RKO (cell line): ENCODE measurements at regions not wholly inside any gene's neighbourhood (a gene's known extent, or its start where the extent isn't known, plus 50 kb on each side); places are given as distances from the start of the nearest gene placed in this dataset.

Experiments
- DNase-seq: peaks from one replicate; pipeline ENCODE4 v3.0.0-alpha.2; 2016; ENCODE audit warnings: low spot score

GRCh38 chr17:79420318-79421243 lies 190.3 kb downstream of the RBFOX3 start:
- DNase-seq, result no peak

GRCh38 chr17:79417476-79417988 lies 193.3 kb downstream of the RBFOX3 start:
- DNase-seq, result no peak

- DNase-seq, result no peak
Measured at GRCh38 chr17:79415909-79416308, 194.9 kb downstream of the RBFOX3 start.

GRCh38 chr17:79415365-79415764 lies 195.5 kb downstream of the RBFOX3 start:
- DNase-seq, result no peak

GRCh38 chr17:79414793-79415211 lies 196.0 kb downstream of the RBFOX3 start:
- no peak for DNase-seq

GRCh38 chr17:79414063-79414792 lies 196.6 kb downstream of the RBFOX3 start:
- DNase-seq, result no peak

GRCh38 chr17:79413611-79414010 lies 197.2 kb downstream of the RBFOX3 start:
- no peak for DNase-seq

- no peak for DNase-seq
Measured at GRCh38 chr17:79412886-79413390, 197.9 kb downstream of the RBFOX3 start.

- no peak for DNase-seq
Measured at GRCh38 chr17:79412110-79412509, 198.7 kb downstream of the RBFOX3 start.

- DNase-seq, result no peak
Measured at GRCh38 chr17:79411419-79411818, 199.4 kb downstream of the RBFOX3 start.

GRCh38 chr17:79410681-79411080 lies 200.2 kb downstream of the RBFOX3 start:
- DNase-seq, result no peak

GRCh38 chr17:79408251-79408650 lies 202.6 kb downstream of the RBFOX3 start:
- no peak for DNase-seq

- no peak for DNase-seq
Measured at GRCh38 chr17:79407385-79407784, 203.5 kb downstream of the RBFOX3 start.

- no peak for DNase-seq
Measured at GRCh38 chr17:79406316-79406715, 204.5 kb downstream of the RBFOX3 start.

- DNase-seq, result no peak
Measured at GRCh38 chr17:79405823-79406222, 205.0 kb downstream of the RBFOX3 start.

GRCh38 chr17:79404136-79404911 lies 206.5 kb downstream of the RBFOX3 start:
- no peak for DNase-seq

- DNase-seq, result no peak
Measured at GRCh38 chr17:79401704-79402674, 208.9 kb downstream of the RBFOX3 start.

GRCh38 chr17:79400989-79401703 lies 209.7 kb downstream of the RBFOX3 start:
- DNase-seq, result peak; percentile 58

GRCh38 chr17:79399610-79400144 lies 211.2 kb downstream of the RBFOX3 start:
- no peak for DNase-seq

GRCh38 chr17:79398441-79398840 lies 212.4 kb downstream of the RBFOX3 start:
- no peak for DNase-seq
